Mesendoderm (in vitro differentiated cells): ENCODE measurements at regions not wholly inside any gene's neighbourhood (a gene's known extent, or its start where the extent isn't known, plus 50 kb on each side); places are given as distances from the start of the nearest gene placed in this dataset.
"Not testable (repeated sequence)": the region's sequence is repeated elsewhere in the genome, so short reads cannot be mapped to it uniquely, and the experiment has no call there.

Experiments
- DNase-seq: peaks from one replicate; pipeline ENCODE4 v3.0.0; 2013
- H2AK5ac ChIP-seq: 2 replicates; pipeline ENCODE4 v1.6.1; 2013; ENCODE audit warnings: low read length, inconsistent platforms
- H2BK120ac ChIP-seq: 2 replicates; pipeline ENCODE4 v1.6.1; 2013; ENCODE audit warnings: low read depth, mild to moderate bottlenecking, low read length, moderate library complexity, mixed read lengths
- H2BK15ac ChIP-seq: replicated peaks from 2 replicates; pipeline ENCODE4 v1.6.1; 2013; ENCODE audit warnings: low read depth, mild to moderate bottlenecking, moderate library complexity
- H2BK5ac ChIP-seq: 2 replicates; pipeline ENCODE4 v1.6.1; 2013; ENCODE audit warnings: low read length, inconsistent platforms
- H3K18ac ChIP-seq: 2 replicates; pipeline ENCODE4 v1.6.1; 2013; ENCODE audit warnings: mild to moderate bottlenecking, low read length, mixed read lengths
- H3K23ac ChIP-seq: one replicate; pipeline ENCODE4 v1.6.1; 2013; ENCODE audit warnings: low read length
- H3K27ac ChIP-seq: 2 replicates; pipeline ENCODE4 v1.5.1; 2013; ENCODE audit warnings: low read depth, mild to moderate bottlenecking, inconsistent platforms, low read length, moderate library complexity
- H3K27me3 ChIP-seq: 2 replicates; pipeline ENCODE4 v1.6.1; 2013; ENCODE audit warnings: low read length, control low read depth, mild to moderate bottlenecking, inconsistent platforms; ENCODE audit not compliant: insufficient read depth, poor library complexity
- H3K36me3 ChIP-seq: 2 replicates; pipeline ENCODE4 v1.6.1; 2013; ENCODE audit warnings: low read length, inconsistent platforms; ENCODE audit not compliant: control insufficient read depth, insufficient read depth
- H3K4ac ChIP-seq: one replicate; pipeline ENCODE4 v1.6.1; 2013; ENCODE audit warnings: low read depth, mild to moderate bottlenecking, low read length, moderate library complexity
- H3K4me1 ChIP-seq: 2 replicates; pipeline ENCODE4 v1.6.1; 2013; ENCODE audit warnings: low read depth, low read length, inconsistent platforms; ENCODE audit not compliant: control insufficient read depth
- H3K4me2 ChIP-seq: 2 replicates; pipeline ENCODE4 v1.6.1; 2013; ENCODE audit warnings: low read length
- H3K4me3 ChIP-seq: 2 replicates; pipeline ENCODE4 v1.5.1; 2013; ENCODE audit warnings: mild to moderate bottlenecking, low read length
- H3K56ac ChIP-seq: one replicate; pipeline ENCODE4 v1.6.1; 2013; ENCODE audit warnings: low read length
- H3K79me1 ChIP-seq: 2 replicates; pipeline ENCODE4 v1.6.1; 2013; ENCODE audit warnings: low read length, inconsistent platforms
- H3K79me2 ChIP-seq: 2 replicates; pipeline ENCODE4 v1.6.1; 2013; ENCODE audit warnings: mild to moderate bottlenecking, low read length; ENCODE audit not compliant: control insufficient read depth, insufficient read depth
- H3K9ac ChIP-seq: 2 replicates; pipeline ENCODE4 v1.6.1; 2013; ENCODE audit warnings: low read length, inconsistent platforms
- H4K5ac ChIP-seq: one replicate; pipeline ENCODE4 v1.6.1; 2013; ENCODE audit warnings: low read length
- H4K8ac ChIP-seq: one replicate; pipeline ENCODE4 v1.6.1; 2013; ENCODE audit warnings: low read depth, mild to moderate bottlenecking, control low read depth, low read length, moderate library complexity
- WGBS: extraction: QIAGEN DNeasy Blood & Tissue Kit; methylation state at CpG from one replicate; pipeline ENCODE4 v1.1.7; 2013; ENCODE audit warnings: low lambda C conversion rate, missing lambda C conversion rate; ENCODE audit not compliant: insufficient coverage; ENCODE audit errors: extremely low coverage; 5-methylcytosine and 5-hydroxymethylcytosine counted together

DNA sequence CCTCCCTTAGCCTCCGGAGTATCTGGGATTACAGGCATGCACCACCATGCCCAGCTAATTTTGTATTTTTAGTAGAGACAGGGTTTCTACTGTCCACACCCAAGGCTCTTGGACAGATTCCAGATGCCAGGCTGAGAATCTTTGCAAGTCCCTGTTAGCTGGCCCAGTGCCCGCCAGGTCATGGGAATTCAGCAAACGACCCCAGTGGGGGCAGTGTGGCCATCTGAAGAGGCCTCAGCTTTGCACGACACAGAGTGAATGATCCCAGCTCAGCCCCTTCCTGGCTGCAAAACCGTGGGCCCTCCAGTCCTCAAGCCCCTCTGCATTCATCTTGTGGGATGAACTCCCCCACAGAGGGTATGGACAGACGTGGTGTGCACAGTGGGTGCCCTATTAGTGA is 179.5 kb upstream of the ID2 start:
- Histone ChIP-seq H2BK120ac (no peak overlapping the region), H3K79me1 (no peaks in the 10 kb centered on the region), H4K8ac (no peak overlapping the region), H3K79me2 (no peaks in the 10 kb centered on the region), H3K18ac (no peak overlapping the region), H3K27me3 (no peaks in the 10 kb centered on the region), H3K4me1 (no peaks in the 10 kb centered on the region), H4K5ac (no peak overlapping the region), H3K4ac (no peak overlapping the region), H3K36me3 (no peaks in the 10 kb centered on the region), H3K27ac (no peak overlapping the region), H3K56ac (no peak overlapping the region), H2AK5ac (no peak overlapping the region), H3K4me2 (no peak overlapping the region), H2BK15ac (no peak overlapping the region), H2BK5ac (no peak overlapping the region), H3K9ac (no peak overlapping the region), H3K4me3 (no peak overlapping the region), H3K23ac (no peak overlapping the region)
- no CpG with 5 or more reads among the region's 6 CpGs for WGBS
- no peak for DNase-seq

GRCh38 chr2:8505311-8505920 is 176.4 kb upstream of the ID2 start:
- Histone ChIP-seq H3K27me3 (no peaks in the 10 kb centered on the region), H4K8ac (no peak overlapping the region), H3K18ac (no peak overlapping the region), H3K36me3 (no peaks in the 10 kb centered on the region), H2BK5ac (no peak overlapping the region), H2BK120ac (no peak overlapping the region), H3K56ac (no peak overlapping the region), H3K4me2 (no peak overlapping the region), H3K4ac (no peak overlapping the region), H3K23ac (no peak overlapping the region), H3K4me3 (no peak overlapping the region), H3K79me2 (no peaks in the 10 kb centered on the region), H2BK15ac (no peak overlapping the region), H2AK5ac (no peak overlapping the region), H3K27ac (no peak overlapping the region), H4K5ac (no peak overlapping the region), H3K4me1 (no peaks in the 10 kb centered on the region), H3K9ac (no peak overlapping the region), H3K79me1 (no peaks in the 10 kb centered on the region)
- WGBS, result no CpG with 5 or more reads among the region's 10 CpGs
- DNase-seq, result no peak

- Histone ChIP-seq H3K79me1 (no peaks in the 10 kb centered on the region), H2BK120ac (no peak overlapping the region), H2AK5ac (no peak overlapping the region), H3K79me2 (no peaks in the 10 kb centered on the region), H3K4me1 (no peaks in the 10 kb centered on the region), H2BK5ac (no peak overlapping the region), H2BK15ac (no peak overlapping the region), H3K4me3 (no peak overlapping the region), H4K8ac (no peak overlapping the region), H3K27ac (no peak overlapping the region), H3K23ac (no peak overlapping the region), H3K56ac (no peak overlapping the region), H3K36me3 (no peaks in the 10 kb centered on the region), H3K9ac (no peak overlapping the region), H3K4me2 (no peak overlapping the region), H4K5ac (no peak overlapping the region), H3K18ac (no peak overlapping the region), H3K4ac (no peak overlapping the region), H3K27me3 (no peaks in the 10 kb centered on the region)
- WGBS, result no CpG with 5 or more reads among the region's 7 CpGs
- no peak for DNase-seq
These were observed 175.1 kb upstream of the ID2 start for GRCh38 chr2:8506746-8507145.

- no peak overlapping the region for H3K27ac ChIP-seq
- H4K8ac ChIP-seq, result no peak overlapping the region
- no peak overlapping the region for H4K5ac ChIP-seq
- H2BK5ac ChIP-seq, result no peak overlapping the region
- no peak overlapping the region for H3K9ac ChIP-seq
- no peak overlapping the region for H2AK5ac ChIP-seq
- H3K4me1 ChIP-seq, result no peaks in the 10 kb centered on the region
- H3K23ac ChIP-seq, result no peak overlapping the region
- no peaks in the 10 kb centered on the region for H3K36me3 ChIP-seq
- no peak overlapping the region for H2BK120ac ChIP-seq
- H3K56ac ChIP-seq, result no peak overlapping the region
- no peaks in the 10 kb centered on the region for H3K27me3 ChIP-seq
- H3K4ac ChIP-seq, result no peak overlapping the region
- no CpG with 5 or more reads among the region's 5 CpGs for WGBS
- H2BK15ac ChIP-seq, result no peak overlapping the region
- no peaks in the 10 kb centered on the region for H3K79me1 ChIP-seq
- DNase-seq, result no peak
- no peak overlapping the region for H3K4me2 ChIP-seq
- no peaks in the 10 kb centered on the region for H3K79me2 ChIP-seq
- H3K18ac ChIP-seq, result no peak overlapping the region
- H3K4me3 ChIP-seq, result no peak overlapping the region
These were observed 173.1 kb upstream of the ID2 start for GRCh38 chr2:8508766-8509165.

DNA sequence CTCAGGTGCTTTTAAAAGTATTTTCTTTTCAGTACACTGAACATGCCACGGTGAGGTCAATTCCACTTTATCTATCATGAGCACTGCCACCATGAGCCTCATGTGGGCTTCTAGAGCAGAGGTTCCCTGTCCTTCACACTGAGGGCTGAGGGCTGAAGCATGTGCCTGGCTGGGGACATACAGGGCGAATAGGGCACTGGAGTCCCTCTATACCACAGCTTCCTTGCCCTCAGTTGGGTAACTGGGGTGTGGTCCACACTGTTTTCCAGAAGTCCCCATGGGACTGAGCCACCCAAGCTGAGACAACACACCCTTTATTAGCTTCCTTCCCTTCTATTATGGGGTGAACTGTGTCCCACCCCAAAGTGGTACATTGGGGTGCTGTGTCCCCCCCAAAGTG is 172.2 kb upstream of the ID2 start:
- Histone ChIP-seq H3K23ac (no peak overlapping the region), H3K79me2 (no peaks in the 10 kb centered on the region), H3K9ac (no peak overlapping the region), H3K27me3 (no peaks in the 10 kb centered on the region), H3K27ac (no peak overlapping the region), H3K79me1 (no peaks in the 10 kb centered on the region), H3K4me3 (no peak overlapping the region), H2AK5ac (no peak overlapping the region), H3K4me2 (no peak overlapping the region), H4K8ac (no peak overlapping the region), H2BK5ac (no peak overlapping the region), H3K36me3 (no peaks in the 10 kb centered on the region), H3K4me1 (no peaks in the 10 kb centered on the region), H3K18ac (no peak overlapping the region), H2BK120ac (no peak overlapping the region), H4K5ac (no peak overlapping the region), H3K4ac (no peak overlapping the region), H2BK15ac (no peak overlapping the region), H3K56ac (no peak overlapping the region)
- WGBS, result no CpG with 5 or more reads among the region's 2 CpGs
- no peak for DNase-seq

DNA sequence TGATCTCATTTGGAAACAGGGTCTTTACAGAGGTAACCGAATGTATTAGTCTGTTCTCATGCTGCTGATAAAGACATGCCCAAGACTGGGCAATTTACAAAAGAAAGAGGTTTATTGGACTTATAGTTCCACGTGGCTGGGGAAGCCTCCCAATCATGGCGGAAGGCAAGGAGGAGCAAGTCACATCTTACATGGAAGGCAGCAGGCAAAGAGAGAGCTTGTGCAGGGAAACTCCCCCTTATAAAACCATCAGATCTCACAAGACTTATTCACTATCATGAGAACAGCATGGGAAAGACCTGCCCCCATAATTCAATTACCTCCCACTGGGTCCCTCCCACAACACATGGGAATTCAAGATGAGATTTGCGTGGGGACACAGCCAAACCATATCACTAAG is 171.8 kb upstream of the ID2 start:
- H3K18ac ChIP-seq, H3K79me2 ChIP-seq, H3K23ac ChIP-seq, H3K4me2 ChIP-seq, H2AK5ac ChIP-seq, H2BK120ac ChIP-seq, H4K8ac ChIP-seq, H3K27ac ChIP-seq, H4K5ac ChIP-seq, H3K79me1 ChIP-seq, H2BK5ac ChIP-seq, H3K27me3 ChIP-seq, DNase-seq, H3K4ac ChIP-seq, H3K4me1 ChIP-seq, H3K36me3 ChIP-seq, H3K56ac ChIP-seq, H3K4me3 ChIP-seq, H2BK15ac ChIP-seq, H3K9ac ChIP-seq: not testable (repeated sequence)
- WGBS, result no CpG with 5 or more reads among the region's 4 CpGs
